Loucy (cell line): ENCODE measurements at regions not wholly inside any gene's neighbourhood (a gene's known extent, or its start where the extent isn't known, plus 50 kb on each side); places are given as distances from the start of the nearest gene placed in this dataset.

Experiments
- H2AFZ ChIP-seq: fragments of 200-600 bp; sonication (generic); 2 replicates; pipeline ENCODE4 v1.6.0; 2016; ENCODE audit warnings: antibody characterized with exemption, mild to moderate bottlenecking, low read length, moderate library complexity
- H3F3A ChIP-seq: fragments of 200-600 bp; 2 replicates; pipeline ENCODE4 v1.6.0; 2016; ENCODE audit warnings: antibody characterized with exemption, low read depth, mild to moderate bottlenecking
- H3K27me3 ChIP-seq: fragments of 200-600 bp; sonication (generic); 2 replicates; pipeline ENCODE4 v1.6.1; 2014; ENCODE audit warnings: low read length, mild to moderate bottlenecking; ENCODE audit not compliant: insufficient read depth, poor library complexity, severe bottlenecking
- H3K36me3 ChIP-seq: fragments of 200-600 bp; sonication (generic); 2 replicates; pipeline ENCODE4 v1.6.1; 2016; ENCODE audit warnings: low read length; ENCODE audit not compliant: insufficient read depth
- H3K4me1 ChIP-seq: fragments of 200-600 bp; sonication (generic); 2 replicates; pipeline ENCODE4 v1.5.1; 2014; ENCODE audit warnings: low read length, mild to moderate bottlenecking; ENCODE audit not compliant: insufficient read depth, poor library complexity, severe bottlenecking
- H3K4me2 ChIP-seq: fragments of 200-600 bp; sonication (generic); 2 replicates; pipeline ENCODE4 v1.6.0; 2014; ENCODE audit warnings: antibody characterized with exemption, low read length, low read depth, mild to moderate bottlenecking; ENCODE audit not compliant: poor library complexity, severe bottlenecking
- H3K4me3 ChIP-seq: fragments of 200-600 bp; sonication (generic); 2 replicates; pipeline ENCODE4 v1.5.1; 2014; ENCODE audit warnings: low read length, mild to moderate bottlenecking, mixed read lengths; ENCODE audit not compliant: poor library complexity, severe bottlenecking
- H3K79me2 ChIP-seq: fragments of 200-600 bp; sonication (generic); 2 replicates; pipeline ENCODE4 v1.6.1; 2014; ENCODE audit warnings: low read length; ENCODE audit not compliant: insufficient read depth
- H3K9ac ChIP-seq: fragments of 200-600 bp; sonication (generic); 2 replicates; pipeline ENCODE4 v1.6.0; 2014; ENCODE audit warnings: mild to moderate bottlenecking, low read depth, low read length, moderate library complexity; ENCODE audit not compliant: poor library complexity, severe bottlenecking
- H3K9me2 ChIP-seq: fragments of 200-600 bp; sonication (generic); replicated peaks from 2 replicates; pipeline ENCODE4 v1.6.1; 2016; ENCODE audit warnings: low read depth, low read length, mixed read lengths
- H3K9me3 ChIP-seq: fragments of 200-600 bp; sonication (generic); 2 replicates; pipeline ENCODE4 v1.6.1; 2014; ENCODE audit warnings: mild to moderate bottlenecking, antibody characterized with exemption, low read length, low read depth; ENCODE audit not compliant: insufficient read depth
- H4K20me1 ChIP-seq: fragments of 200-600 bp; sonication (generic); 2 replicates; pipeline ENCODE4 v1.6.0; 2014; ENCODE audit warnings: antibody characterized with exemption, low read length, mild to moderate bottlenecking; ENCODE audit not compliant: insufficient read depth, poor library complexity, severe bottlenecking
- CTCF ChIP-seq: fragments of 200-600 bp; sonication (generic); conservative IDR thresholded peaks from 2 replicates; pipeline ENCODE4 v1.5.1; 2014; ENCODE audit warnings: mild to moderate bottlenecking, antibody characterized with exemption, low read length
- EZH2phosphoT487 ChIP-seq: fragments of 200-600 bp; IDR thresholded peaks from 2 replicates; pipeline ENCODE4 v1.6.1; 2018; ENCODE audit warnings: antibody characterized with exemption, mild to moderate bottlenecking, moderate library complexity, borderline replicate concordance

- Histone ChIP-seq H3K79me2 (no peaks in the 10 kb centered on the region), H4K20me1 (no peaks in the 10 kb centered on the region), H3K36me3 (no peaks in the 10 kb centered on the region), H3K27me3 (no peaks in the 10 kb centered on the region), H3K9me3 (no peaks in the 10 kb centered on the region), H3K4me2 (no peak overlapping the region), H3F3A (no peaks in the 10 kb centered on the region), H3K9ac (no peak overlapping the region), H2AFZ (no peak overlapping the region), H3K4me1 (peaks cover 24% of the 10 kb centered on the region), H3K9me2 (no peaks in the 10 kb centered on the region), H3K4me3 (no peak overlapping the region)
- TF ChIP-seq CTCF (no peak), EZH2phosphoT487 (no peak)
Measured at GRCh38 chrX:39169976-39170375, 368.7 kb downstream of the MID1IP1 start.

GRCh38 chrX:39170464-39170863 lies 369.2 kb downstream of the MID1IP1 start:
- Histone ChIP-seq H3K9me2 (no peaks in the 10 kb centered on the region), H3K4me3 (no peak overlapping the region), H3K9me3 (no peaks in the 10 kb centered on the region), H3K4me1 (peaks cover 29% of the 10 kb centered on the region), H3K79me2 (no peaks in the 10 kb centered on the region), H3K27me3 (no peaks in the 10 kb centered on the region), H3K9ac (no peak overlapping the region), H3K4me2 (no peak overlapping the region), H4K20me1 (no peaks in the 10 kb centered on the region), H2AFZ (no peak overlapping the region), H3K36me3 (no peaks in the 10 kb centered on the region), H3F3A (no peaks in the 10 kb centered on the region; the same call in 1 of the 2 replicates)
- no peak for TF ChIP-seq CTCF
- no peak for TF ChIP-seq EZH2phosphoT487

GRCh38 chrX:39171686-39172085 lies 370.4 kb downstream of the MID1IP1 start:
- no peaks in the 10 kb centered on the region for H4K20me1 ChIP-seq
- H3K79me2 ChIP-seq = no peaks in the 10 kb centered on the region
- no peaks in the 10 kb centered on the region for H3K9me2 ChIP-seq
- no peaks in the 10 kb centered on the region; the same call in 1 of the 2 replicates for H3F3A ChIP-seq
- peaks cover 33% of the 10 kb centered on the region for H3K4me1 ChIP-seq
- no peak overlapping the region for H3K4me2 ChIP-seq
- no peaks in the 10 kb centered on the region for H3K9me3 ChIP-seq
- no peaks in the 10 kb centered on the region for H3K27me3 ChIP-seq
- H3K4me3 ChIP-seq = no peak overlapping the region
- H2AFZ ChIP-seq = no peak overlapping the region
- no peaks in the 10 kb centered on the region for H3K36me3 ChIP-seq
- H3K9ac ChIP-seq = no peak overlapping the region
- TF ChIP-seq CTCF (no peak), EZH2phosphoT487 (no peak)
